ENCODE measurements at regions not wholly inside any gene's neighbourhood (a gene's known extent, or its start where the extent isn't known, plus 50 kb on each side); places are given as distances from the start of the nearest gene placed in this dataset.

GRCh38 chr6:120077489-120077888 lies 727.9 kb upstream of the MAN1A1 start:
- no peaks in the 10 kb centered on the region for H3K4me1 ChIP-seq (ENCODE audit: insufficient read depth)
- DNase-seq (ENCODE audit: low spot score) (peak; percentile 68), ATAC-seq (peak; percentile 97)
- no peak for TF ChIP-seq POLR2AphosphoS5 (IDR thresholded peaks at IDR 0.05; ENCODE audit: low read depth)
- TF ChIP-seq CTCF (conservative IDR thresholded peaks at IDR 0.05; ENCODE audit: low read depth in 2 of 2), result peak; percentile 36 to 69; a peak in 3 of 4 replicates
- H2AFZ ChIP-seq, result no peak overlapping the region
- no peak overlapping the region for H3K27ac ChIP-seq (ENCODE audit: low read depth)
- H3K36me3 Mint-ChIP-seq (ENCODE audit: low read depth), result no peaks in the 10 kb centered on the region
- no peaks in the 10 kb centered on the region for H3K36me3 ChIP-seq (ENCODE audit: insufficient read depth)
- H3K4me3 ChIP-seq, result no peak overlapping the region
- H4K20me1 ChIP-seq (replicated peaks; ENCODE audit: insufficient read depth), result no peaks in the 10 kb centered on the region
- H3K27ac Mint-ChIP-seq, result no peak overlapping the region
- H3K4me3 Mint-ChIP-seq, result no peak overlapping the region
- no peaks in the 10 kb centered on the region for H3K27me3 ChIP-seq (ENCODE audit: insufficient read depth)
- no peak overlapping the region for H3K4me2 ChIP-seq
- H3K9me2 ChIP-seq (ENCODE audit: insufficient read depth), result no peaks in the 10 kb centered on the region
- no peaks in the 10 kb centered on the region for H3K79me2 ChIP-seq (replicated peaks; ENCODE audit: insufficient read depth)
- H3K4me1 Mint-ChIP-seq, result no peaks in the 10 kb centered on the region
- no peaks in the 10 kb centered on the region for H3F3A ChIP-seq (replicated peaks; ENCODE audit: low read depth)
- H3K9me3 Mint-ChIP-seq, result no peaks in the 10 kb centered on the region
- H3K27me3 Mint-ChIP-seq (ENCODE audit: insufficient read depth, low read depth, poor library complexity), result no peaks in the 10 kb centered on the region

GRCh38 chr6:120058410-120058809 lies 708.8 kb upstream of the MAN1A1 start:
- no peak overlapping the region for H3K4me3 ChIP-seq
- ATAC-seq, result no peak
- TF ChIP-seq REST (IDR thresholded peaks at IDR 0.05; ENCODE audit: unreplicated experiment) (no peak), ZNF331 (CRISPR knock-in tag; IDR thresholded peaks at IDR 0.05; ENCODE audit: low read depth) (no peak), EZH2 (IDR thresholded peaks at IDR 0.05; ENCODE audit: low read depth, unreplicated experiment) (no peak), ETS1 (IDR thresholded peaks at IDR 0.05) (no peak), CTCF (conservative IDR thresholded peaks at IDR 0.05; ENCODE audit: low read depth in 2 of 2) (no peak), NANOG (IDR thresholded peaks at IDR 0.05; ENCODE audit: borderline replicate concordance) (no peak), JUNB (IDR thresholded peaks at IDR 0.05; ENCODE audit: unreplicated experiment) (no peak), ZNF114 (CRISPR knock-in tag; IDR thresholded peaks at IDR 0.05) (no peak), POLR2AphosphoS5 (IDR thresholded peaks at IDR 0.05; ENCODE audit: low read depth) (no peak)

More at GRCh38 chr6:120058410-120058809, 708.8 kb upstream of the MAN1A1 start:
- Mint-ChIP-seq H3K27me3 (ENCODE audit: insufficient read depth, low read depth, poor library complexity) (peaks cover 3% of the 10 kb centered on the region), H3K36me3 (ENCODE audit: low read depth) (no peaks in the 10 kb centered on the region), H3K9me3 (peaks cover 13% of the 10 kb centered on the region; the same call in 2 of the 3 replicates), H3K27ac (no peak overlapping the region), H3K4me3 (no peak overlapping the region), H3K4me1 (no peaks in the 10 kb centered on the region; the same call in 2 of the 3 replicates)
- H3K4me1 ChIP-seq (ENCODE audit: insufficient read depth), result no peaks in the 10 kb centered on the region
- H3K9me2 ChIP-seq (ENCODE audit: insufficient read depth), result no peaks in the 10 kb centered on the region; the same call in 1 of the 2 replicates
- no peak for DNase-seq (ENCODE audit: low spot score)
- H3F3A ChIP-seq (replicated peaks; ENCODE audit: low read depth), result no peaks in the 10 kb centered on the region
- no peak overlapping the region for H2AFZ ChIP-seq
- H3K4me2 ChIP-seq, result no peak overlapping the region
- no peaks in the 10 kb centered on the region for H3K79me2 ChIP-seq (replicated peaks; ENCODE audit: insufficient read depth)
- H3K27me3 ChIP-seq (ENCODE audit: insufficient read depth), result no peaks in the 10 kb centered on the region
- no peak overlapping the region for H3K27ac ChIP-seq (ENCODE audit: low read depth)
- H4K20me1 ChIP-seq (replicated peaks; ENCODE audit: insufficient read depth), result no peaks in the 10 kb centered on the region
- no peaks in the 10 kb centered on the region for H3K36me3 ChIP-seq (ENCODE audit: insufficient read depth)
